CD4-positive, alpha-beta T cell treated with Interleukin-1 beta for 1 hour (primary cell): ENCODE measurements at regions not wholly inside any gene's neighbourhood (a gene's known extent, or its start where the extent isn't known, plus 50 kb on each side); places are given as distances from the start of the nearest gene placed in this dataset.

ENCODE experiments used
- DNase-seq, 2 donors: peaks; one replicate each; pipeline ENCODE4 v3.0.0-alpha.2; 2020 to 2022

- DNase-seq = no peak
Observed at GRCh38 chr4:166366012-166366411, 493.0 kb downstream of the TLL1 start.

DNA sequence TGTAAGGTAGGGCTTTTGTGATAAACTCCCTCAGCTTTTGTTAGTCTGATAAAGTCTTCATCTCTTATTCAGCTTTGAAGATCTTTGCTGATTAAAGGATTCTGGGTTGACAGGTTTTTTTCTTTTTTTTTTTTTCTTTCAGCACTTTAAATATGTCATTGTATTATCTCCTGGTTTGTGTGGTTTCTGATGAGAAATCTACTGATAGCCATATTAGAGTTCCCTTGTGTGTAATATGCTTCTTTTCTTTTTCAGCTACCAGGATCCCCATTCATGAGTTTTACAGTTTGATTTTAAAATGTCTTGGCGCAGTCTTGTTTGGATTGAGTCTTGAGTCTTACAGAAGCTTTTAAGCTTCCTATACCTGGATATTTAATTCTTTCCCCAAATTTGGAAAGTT is 504.5 kb downstream of the TLL1 start:
- DNase-seq = no peak

- DNase-seq = no peak
Observed at GRCh38 chr4:166386491-166387360, 513.7 kb downstream of the TLL1 start.

DNA sequence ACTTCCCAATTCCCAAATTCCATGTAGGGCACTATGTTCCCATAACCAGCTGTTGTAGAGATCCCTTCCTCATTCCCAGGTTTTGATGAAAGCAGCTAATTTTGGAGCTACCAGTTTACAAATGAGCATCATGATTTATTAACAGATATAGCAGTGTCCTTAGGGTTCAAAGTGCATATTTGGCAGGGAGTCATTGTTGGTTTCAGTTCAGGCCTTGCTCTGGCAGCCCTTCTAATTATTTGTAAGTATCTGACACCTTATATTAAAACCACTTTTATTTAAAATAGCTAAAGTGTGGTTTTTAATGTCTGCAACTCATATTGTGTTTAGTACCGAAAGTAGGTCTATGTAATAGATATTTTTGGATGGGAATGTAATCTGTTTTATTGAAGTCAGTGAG is 518.5 kb downstream of the TLL1 start:
- no peak for DNase-seq

GRCh38 chr4:166399021-166399420 is 526.0 kb downstream of the TLL1 start:
- DNase-seq = no peak

DNA sequence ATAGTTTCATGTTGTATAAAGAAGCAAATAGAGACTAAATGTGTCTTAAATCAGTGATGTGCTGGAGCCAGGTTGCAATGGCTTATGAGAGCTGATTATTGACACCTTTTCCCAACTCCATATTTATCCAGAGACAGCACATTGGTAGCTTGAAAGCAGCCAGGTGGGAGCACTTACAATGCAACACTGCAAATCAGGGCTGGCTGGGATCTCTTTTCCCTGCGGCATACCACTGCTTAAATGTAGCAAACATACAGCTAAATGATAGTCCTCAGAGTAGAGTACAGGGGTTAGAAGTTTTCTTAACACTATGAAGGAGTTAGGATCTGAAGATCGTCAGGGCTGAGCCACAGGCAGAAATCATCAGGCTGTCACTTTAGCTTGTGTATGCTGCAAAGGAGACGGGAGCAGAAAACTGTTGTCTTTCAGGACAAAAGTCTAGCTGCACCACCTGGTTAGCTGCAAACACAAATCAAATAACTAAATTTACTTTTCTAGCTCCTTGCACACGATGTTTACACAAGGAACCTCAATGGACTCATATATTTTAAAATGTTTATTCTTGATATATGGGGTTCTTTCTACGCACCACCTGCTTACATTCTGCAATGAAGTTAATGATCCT is 527.3 kb downstream of the TLL1 start:
- DNase-seq = no peak

DNA sequence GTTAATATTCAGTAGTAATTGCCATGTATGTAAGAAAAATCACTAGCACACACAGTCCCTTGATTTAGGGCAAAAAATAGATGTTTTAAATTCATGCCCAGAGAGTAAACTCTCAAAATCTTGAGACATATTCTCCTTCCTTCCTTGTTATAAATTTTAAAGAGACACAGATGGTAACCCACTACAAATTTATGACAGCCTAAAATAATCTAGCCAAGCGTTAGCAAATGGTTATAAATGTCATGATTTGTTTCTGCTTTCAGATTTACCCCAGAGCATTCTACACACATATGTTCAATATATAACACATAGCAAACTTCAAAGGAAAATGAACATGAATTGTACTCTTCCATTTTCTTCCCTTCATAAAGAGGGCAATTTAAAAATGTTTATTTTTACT is 540.3 kb downstream of the TLL1 start:
- DNase-seq = no peak

GRCh38 chr4:166414431-166414830 is 541.4 kb downstream of the TLL1 start:
- DNase-seq = no peak

- no peak for DNase-seq
Observed at GRCh38 chr4:166415749-166416148, 542.7 kb downstream of the TLL1 start.

GRCh38 chr4:166421556-166422156 is 548.6 kb downstream of the TLL1 start:
- no peak for DNase-seq

DNA sequence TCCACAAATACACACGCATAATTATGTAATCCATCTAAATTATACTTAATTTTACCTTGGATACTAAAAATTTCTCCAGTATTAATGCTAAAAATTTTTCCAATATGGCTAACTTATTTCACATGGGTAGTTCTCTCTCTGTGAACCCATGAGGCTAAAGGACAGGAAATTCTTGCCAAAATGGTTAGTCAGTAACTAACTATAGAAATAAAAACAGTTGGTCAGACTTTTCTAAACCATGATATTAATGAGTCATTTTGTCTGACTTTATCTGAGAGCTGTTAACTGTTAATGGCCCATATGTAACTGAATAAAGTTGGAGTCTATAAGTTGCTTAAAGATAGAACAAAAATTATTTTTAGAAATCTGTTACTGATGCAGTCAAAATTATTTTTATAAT is 549.4 kb downstream of the TLL1 start:
- DNase-seq = no peak

DNA sequence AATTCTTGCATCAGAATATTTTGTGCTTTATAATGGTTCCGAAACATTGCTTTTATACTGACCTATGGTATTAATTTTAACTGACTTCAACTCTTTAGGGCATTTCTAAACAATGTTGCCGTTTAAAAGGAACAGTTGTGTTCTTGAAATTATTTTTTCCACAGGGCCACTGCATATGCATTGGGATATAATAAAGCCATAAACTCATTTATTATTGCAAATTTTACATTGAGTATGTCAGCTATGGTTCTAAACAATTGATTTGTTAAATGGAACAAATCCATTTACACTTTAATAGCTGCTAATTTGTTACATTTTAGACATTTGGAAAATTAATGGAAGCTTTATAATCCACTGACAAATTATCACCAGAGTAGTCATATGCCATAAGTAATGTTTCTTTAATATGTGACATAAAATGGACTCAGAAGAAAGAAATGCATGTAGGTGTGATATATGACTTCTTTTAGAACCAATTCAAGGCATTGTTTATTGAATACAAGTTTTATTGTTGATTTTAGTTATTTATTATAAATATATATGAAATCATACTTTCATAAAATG is 553.3 kb downstream of the TLL1 start:
- DNase-seq = no peak

GRCh38 chr4:166432125-166432524 is 559.1 kb downstream of the TLL1 start:
- no peak for DNase-seq

DNA sequence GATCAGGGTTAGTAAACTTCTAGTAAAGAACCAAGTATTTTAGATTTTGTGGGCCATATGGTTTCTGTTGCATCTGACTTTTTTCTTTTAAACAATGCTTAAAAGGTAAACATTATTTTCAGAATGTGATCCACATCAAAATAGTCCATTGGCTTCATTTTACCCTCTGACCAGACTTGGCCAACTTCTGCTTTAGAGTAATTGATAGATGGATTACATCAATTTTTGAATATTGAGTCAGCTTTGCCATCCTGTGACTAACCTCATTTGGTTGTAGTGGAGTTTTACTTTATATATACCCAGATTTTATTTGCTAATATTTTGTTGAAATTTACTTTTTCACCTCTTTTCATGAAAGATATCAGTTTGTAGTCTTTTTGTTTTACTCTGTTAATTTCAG is 559.8 kb downstream of the TLL1 start:
- DNase-seq = no peak

DNA sequence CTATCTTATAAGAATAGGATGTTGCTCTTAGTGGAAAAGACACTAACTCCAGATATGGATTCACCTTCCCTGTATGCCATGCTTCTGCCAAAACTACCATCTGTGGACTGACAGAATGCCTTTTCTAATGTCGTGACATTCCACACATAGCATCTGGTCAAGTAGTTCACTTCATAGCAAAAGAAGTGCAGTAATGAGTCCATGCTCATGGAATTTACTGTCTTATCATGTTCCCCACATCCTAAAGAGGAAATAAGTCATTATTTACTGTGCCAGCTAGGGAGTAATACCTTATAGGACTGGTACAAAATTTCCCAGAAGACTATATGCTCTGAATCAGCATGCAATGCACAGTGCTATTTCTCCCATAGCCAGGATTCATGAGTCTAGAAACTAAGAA is 562.4 kb downstream of the TLL1 start:
- no peak for DNase-seq

DNA sequence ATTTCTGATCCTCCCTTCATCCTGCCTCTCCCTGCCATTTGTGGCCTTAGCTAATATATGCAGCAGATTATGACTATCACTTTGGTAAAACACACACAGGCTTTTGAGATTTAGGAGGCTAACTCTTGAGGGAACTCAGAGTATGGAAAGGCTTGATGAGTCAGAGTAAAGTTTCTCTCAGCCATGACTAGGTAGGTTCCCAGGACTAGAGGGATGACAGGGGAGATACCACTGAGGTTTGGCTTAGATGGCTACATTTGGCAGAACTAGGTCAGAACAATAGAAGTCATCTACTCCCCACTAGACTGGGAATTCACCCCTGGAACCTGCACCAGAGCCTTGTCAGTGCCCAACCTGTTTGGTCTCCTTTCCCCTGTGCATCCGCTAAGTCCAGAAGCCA is 585.7 kb downstream of the TLL1 start:
- DNase-seq = no peak

DNA sequence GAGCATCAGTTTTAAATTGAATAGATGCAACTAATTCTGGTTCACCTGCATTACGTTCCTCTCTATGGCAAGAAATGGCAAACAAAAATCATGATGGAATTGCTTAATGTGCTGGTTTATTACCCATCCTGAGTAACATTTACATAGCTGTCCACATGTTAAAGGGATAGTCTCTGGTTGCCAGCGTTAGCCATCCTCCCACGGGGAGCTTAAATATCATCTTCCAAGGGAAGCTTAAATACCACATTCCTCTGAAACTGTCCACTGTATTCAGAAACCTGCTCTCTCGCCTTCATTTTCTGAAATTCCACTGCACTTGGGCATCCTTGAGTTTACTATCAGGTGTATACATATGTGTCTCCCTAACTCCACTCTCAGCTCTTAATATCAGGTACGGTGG is 586.6 kb downstream of the TLL1 start:
- DNase-seq = no peak

- no peak for DNase-seq
Observed at GRCh38 chr4:166460769-166461550, 587.9 kb downstream of the TLL1 start.

- no peak for DNase-seq
Observed at GRCh38 chr4:166481055-166481454, 608.0 kb downstream of the TLL1 start.

- DNase-seq = no peak
Observed at GRCh38 chr4:166481739-166482138, 608.7 kb downstream of the TLL1 start.

- DNase-seq = no peak
Observed at GRCh38 chr4:166482758-166483157, 609.7 kb downstream of the TLL1 start.

DNA sequence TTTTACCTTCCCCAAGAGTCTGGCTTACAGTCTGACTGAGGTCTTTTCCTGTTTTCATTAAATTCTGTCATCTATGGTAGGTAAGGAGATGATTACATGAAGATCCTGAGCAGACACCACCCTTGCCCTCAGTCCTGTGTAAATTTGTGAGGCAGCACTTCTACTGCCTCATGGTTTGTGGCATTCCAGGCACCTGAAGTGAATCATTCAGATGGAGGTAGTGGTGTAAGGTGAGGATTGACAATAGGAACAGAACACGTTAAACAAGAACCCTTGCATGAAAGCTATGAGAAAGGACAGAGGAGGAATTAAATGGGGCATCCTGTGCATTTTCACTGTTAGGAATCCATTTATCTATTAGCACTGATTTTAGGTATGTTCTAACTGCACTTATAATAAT is 618.6 kb downstream of the TLL1 start:
- DNase-seq = no peak

GRCh38 chr4:166493924-166494345 is 620.9 kb downstream of the TLL1 start:
- no peak for DNase-seq
